HUES6 (cell line): ENCODE measurements at regions not wholly inside any gene's neighbourhood (a gene's known extent, or its start where the extent isn't known, plus 50 kb on each side); places are given as distances from the start of the nearest gene placed in this dataset.

ENCODE experiments used
- H3K27ac ChIP-seq: 2 replicates; pipeline ENCODE4 v1.7.0; 2013; ENCODE audit warnings: low read depth, mild to moderate bottlenecking, low read length, inconsistent platforms
- H3K27me3 ChIP-seq: 2 replicates; pipeline ENCODE4 v1.6.1; 2013; ENCODE audit warnings: low read length; ENCODE audit not compliant: control insufficient read depth, insufficient read depth
- H3K36me3 ChIP-seq: 2 replicates; pipeline ENCODE4 v1.6.1; 2013; ENCODE audit warnings: low read length; ENCODE audit not compliant: control insufficient read depth, insufficient read depth
- H3K4me1 ChIP-seq: 2 replicates; pipeline ENCODE4 v1.6.1; 2013; ENCODE audit warnings: low read length; ENCODE audit not compliant: control insufficient read depth, insufficient read depth
- H3K4me3 ChIP-seq: 2 replicates; pipeline ENCODE4 v1.5.1; 2013; ENCODE audit warnings: low read depth, low read length
- H3K9ac ChIP-seq: one replicate; pipeline ENCODE4 v1.6.1; 2013; ENCODE audit warnings: mild to moderate bottlenecking, low read length
- H3K9me3 ChIP-seq: 2 replicates; pipeline ENCODE4 v1.6.1; 2013; ENCODE audit warnings: low read depth, low read length; ENCODE audit not compliant: control insufficient read depth, insufficient read depth

DNA sequence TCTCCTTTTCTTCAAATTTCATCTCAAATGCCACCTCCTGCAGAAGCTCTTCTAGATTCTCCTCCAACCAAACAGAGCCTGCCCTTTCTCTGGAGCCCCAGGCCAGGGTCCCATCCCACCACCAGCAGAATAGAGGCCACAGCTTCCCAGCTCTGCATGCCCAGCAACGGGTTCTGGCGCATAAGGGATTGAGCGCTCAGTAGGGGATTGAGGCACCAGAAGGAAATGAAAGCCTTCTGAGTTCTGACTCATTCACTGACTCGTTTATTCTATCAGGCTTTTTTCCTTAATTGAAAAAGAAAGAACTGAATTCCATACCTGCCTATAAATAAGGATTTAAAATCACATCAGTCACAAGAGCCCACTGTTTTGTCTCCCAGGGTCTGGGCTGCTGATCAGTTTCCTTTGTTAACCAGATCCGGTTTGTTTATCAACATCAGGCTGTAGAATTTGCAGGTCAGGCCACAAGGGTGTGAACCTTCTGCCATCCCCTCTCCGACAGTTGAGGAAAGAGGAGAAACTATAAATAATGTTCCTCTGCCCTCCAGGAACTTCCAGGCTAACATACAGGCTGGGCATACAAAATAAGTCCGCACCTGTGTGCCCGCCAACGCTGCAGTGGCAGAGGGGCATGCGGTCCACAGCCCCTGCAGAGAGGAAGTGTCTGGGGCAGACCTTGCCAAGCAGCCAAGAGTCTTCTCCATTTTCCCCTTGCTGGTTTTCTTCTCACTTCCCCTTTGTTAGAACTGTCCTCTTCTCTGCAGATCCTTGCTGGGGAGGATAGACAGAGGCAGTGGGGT is 63.5 kb upstream of the PRDM11 start:
- H3K4me1 ChIP-seq = peaks cover 59% of the 10 kb centered on the region
- no peaks in the 10 kb centered on the region for H3K9me3 ChIP-seq
- H3K9ac ChIP-seq = no peak overlapping the region
- no peak overlapping the region; the same call in 1 of the 2 replicates for H3K27ac ChIP-seq
- no peaks in the 10 kb centered on the region for H3K36me3 ChIP-seq
- H3K4me3 ChIP-seq = no peak overlapping the region
- no peaks in the 10 kb centered on the region for H3K27me3 ChIP-seq

DNA sequence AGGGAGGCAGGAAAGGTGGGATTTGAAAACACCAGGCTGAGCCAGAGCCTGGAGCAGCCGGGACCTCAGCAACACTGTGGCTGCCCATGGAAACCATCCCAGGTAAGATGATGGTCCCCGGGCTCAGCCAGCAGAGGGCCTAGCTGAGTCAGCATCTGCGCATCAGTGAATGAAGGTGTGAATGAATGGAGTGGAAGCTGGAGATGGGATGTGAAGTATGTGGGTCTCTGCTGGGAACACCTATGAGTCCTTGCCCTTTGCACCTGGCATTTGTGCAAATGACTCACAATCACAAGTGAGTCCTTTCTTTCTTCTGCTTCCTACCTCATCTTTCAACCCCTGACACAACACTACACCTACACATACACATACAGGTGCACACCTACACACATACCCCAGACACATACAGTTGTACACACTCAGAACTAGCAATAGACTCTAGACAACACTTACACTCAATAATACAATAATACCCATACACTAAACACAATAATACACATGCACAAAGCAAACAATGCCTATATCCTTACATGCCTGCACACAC is 62.8 kb upstream of the PRDM11 start:
- no peak overlapping the region for H3K9ac ChIP-seq
- H3K4me1 ChIP-seq = peaks cover 63% of the 10 kb centered on the region
- no peaks in the 10 kb centered on the region for H3K36me3 ChIP-seq
- no peaks in the 10 kb centered on the region for H3K27me3 ChIP-seq
- H3K9me3 ChIP-seq = no peaks in the 10 kb centered on the region
- no peak overlapping the region; the same call in 1 of the 2 replicates for H3K27ac ChIP-seq
- H3K4me3 ChIP-seq = no peak overlapping the region

DNA sequence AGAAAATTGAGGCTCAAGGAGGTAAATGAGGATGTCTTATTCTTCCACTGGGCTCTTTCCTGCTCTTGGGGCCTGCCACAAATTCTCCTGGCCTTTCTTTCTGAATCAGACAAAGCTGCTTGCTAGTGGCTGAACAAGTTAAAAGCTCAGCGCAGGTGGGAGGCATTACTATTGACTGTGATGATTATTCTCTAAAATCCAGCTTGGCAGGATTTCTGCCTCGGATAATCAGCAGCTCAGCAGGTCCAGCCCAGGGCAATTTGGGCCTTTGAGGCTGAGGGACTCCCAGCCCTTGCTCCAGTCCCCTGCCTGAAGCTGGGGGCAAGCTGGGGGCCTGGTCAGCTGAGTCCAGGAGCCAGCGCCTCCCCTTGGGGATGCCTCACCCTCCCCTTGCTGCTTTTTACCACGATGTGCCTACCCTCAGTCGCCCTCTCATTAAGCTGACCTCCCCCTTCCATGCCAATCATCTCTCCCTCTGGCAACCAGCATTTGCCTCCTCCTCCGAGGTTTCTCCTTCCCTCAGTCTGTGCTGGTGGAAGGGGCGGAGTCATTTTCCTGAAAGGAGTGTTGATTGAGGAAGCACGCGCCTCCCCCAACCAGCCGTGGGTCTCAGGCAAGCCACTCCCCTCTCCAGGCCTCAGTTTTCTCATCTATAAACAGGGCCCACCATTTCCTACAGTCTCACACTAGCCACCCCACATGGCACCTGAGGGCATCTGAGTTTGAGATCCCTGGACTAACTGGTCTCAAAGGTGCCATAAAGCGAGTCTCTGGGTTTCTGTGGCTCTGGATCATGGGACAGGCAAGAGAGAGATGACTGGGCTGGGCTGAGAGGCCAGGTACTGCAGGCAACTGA is 60.6 kb upstream of the PRDM11 start:
- H3K9me3 ChIP-seq = no peaks in the 10 kb centered on the region
- H3K4me3 ChIP-seq = no peak overlapping the region
- H3K27ac ChIP-seq = no peak overlapping the region
- no peaks in the 10 kb centered on the region for H3K27me3 ChIP-seq
- H3K36me3 ChIP-seq = no peaks in the 10 kb centered on the region
- H3K4me1 ChIP-seq = peaks cover 57% of the 10 kb centered on the region
- no peak overlapping the region for H3K9ac ChIP-seq

DNA sequence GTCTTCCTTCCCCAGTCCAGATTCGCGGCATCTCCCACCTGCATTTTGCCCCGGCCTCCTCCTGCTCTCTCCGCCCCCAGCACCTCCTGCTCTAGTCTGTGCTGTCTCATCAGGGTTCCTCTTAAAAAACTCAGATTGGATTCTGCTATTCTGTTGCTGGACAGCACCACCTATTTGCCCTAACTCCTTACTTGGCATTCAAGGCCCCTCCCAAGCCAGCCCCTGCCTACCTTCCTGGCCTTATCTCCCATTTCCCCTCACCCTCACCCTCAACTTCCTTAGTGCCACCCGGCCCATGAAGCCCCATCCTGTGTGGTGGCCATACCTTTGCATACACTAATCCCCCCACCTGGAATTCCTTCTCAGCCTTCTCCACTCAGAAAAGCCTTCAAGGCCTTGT is 59.9 kb upstream of the PRDM11 start:
- Histone ChIP-seq H3K9me3 (no peaks in the 10 kb centered on the region), H3K27ac (no peak overlapping the region), H3K9ac (no peak overlapping the region), H3K4me1 (peaks cover 62% of the 10 kb centered on the region), H3K27me3 (no peaks in the 10 kb centered on the region), H3K36me3 (no peaks in the 10 kb centered on the region), H3K4me3 (no peak overlapping the region)

DNA sequence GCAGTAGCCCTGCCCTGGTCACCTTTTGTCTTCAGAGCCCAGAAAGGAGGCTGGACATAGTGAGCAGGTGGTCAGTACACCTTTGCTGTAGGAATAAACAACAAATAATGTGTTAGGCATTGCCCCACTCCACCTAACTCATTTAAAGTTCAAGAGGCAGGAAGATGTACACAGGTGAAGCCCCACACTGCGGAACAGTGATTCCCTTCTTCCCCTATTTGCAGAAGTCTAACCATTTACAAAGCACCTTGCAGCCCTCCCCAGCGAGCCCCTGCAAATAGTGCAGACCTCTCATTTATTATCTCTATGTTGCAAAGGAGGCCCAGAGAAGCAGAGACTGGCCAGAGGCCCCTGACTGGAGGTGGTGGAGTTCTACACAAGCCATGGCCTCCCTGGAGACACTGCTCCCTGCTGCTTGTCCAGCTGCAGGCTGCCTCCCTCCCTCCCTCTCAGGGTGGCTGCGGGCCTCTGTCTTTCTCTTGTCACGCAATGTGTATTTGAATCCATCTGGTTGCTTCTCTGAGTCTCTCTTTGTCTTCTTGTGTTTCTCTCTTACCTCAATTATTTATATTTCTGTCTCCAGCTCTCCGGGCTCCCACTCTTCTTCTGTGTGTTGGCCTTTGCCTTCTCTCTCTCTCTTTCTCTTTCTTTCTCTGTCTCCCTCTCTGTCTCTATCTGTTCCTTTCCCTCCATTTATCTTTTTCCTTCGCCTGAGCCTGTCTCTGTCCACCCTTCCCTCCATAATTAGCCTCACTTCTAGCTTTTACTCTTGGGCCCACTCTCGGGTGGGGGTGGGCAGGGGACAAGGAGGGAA is 59.1 kb upstream of the PRDM11 start:
- Histone ChIP-seq H3K4me1 (peaks cover 68% of the 10 kb centered on the region), H3K36me3 (no peaks in the 10 kb centered on the region), H3K27ac (no peak overlapping the region), H3K27me3 (no peaks in the 10 kb centered on the region), H3K4me3 (no peak overlapping the region), H3K9ac (no peak overlapping the region), H3K9me3 (no peaks in the 10 kb centered on the region)

DNA sequence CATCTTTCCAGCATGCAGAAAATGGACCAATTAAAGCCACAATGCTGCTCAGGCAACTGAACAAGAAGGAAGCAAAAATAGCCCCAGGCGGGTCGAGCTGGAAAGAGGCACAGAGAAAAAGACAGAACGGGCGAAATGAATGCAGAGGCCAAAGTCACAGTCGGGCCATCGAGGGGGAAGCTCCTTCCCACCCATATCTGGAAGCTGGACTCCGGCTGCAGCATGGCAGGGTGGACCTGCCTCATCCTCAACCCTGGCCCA is 58.6 kb upstream of the PRDM11 start:
- Histone ChIP-seq H3K4me1 (peaks cover 68% of the 10 kb centered on the region), H3K9me3 (no peaks in the 10 kb centered on the region), H3K27ac (no peak overlapping the region), H3K36me3 (no peaks in the 10 kb centered on the region), H3K4me3 (no peak overlapping the region), H3K27me3 (no peaks in the 10 kb centered on the region), H3K9ac (no peak overlapping the region)

DNA sequence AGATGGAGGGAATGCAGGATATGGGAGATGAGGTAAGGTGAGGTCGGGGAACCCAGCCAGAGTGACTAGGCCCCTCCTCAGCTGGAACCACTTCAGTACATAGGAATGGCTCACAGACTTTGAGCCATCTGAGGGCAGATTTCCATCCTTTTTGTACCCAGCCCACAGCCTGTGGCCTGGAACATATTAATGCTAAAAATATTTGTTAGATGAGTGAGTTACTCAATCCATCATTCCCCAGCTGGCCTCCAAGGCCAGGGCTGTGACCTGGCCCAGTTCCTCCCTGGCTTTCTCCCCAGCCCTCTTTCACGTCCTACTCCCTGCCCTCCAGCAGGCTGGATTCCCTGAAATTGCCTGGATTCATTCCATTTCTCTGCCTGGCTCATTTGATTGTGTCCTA is 57.2 kb upstream of the PRDM11 start:
- no peak overlapping the region for H3K27ac ChIP-seq
- no peaks in the 10 kb centered on the region for H3K36me3 ChIP-seq

DNA sequence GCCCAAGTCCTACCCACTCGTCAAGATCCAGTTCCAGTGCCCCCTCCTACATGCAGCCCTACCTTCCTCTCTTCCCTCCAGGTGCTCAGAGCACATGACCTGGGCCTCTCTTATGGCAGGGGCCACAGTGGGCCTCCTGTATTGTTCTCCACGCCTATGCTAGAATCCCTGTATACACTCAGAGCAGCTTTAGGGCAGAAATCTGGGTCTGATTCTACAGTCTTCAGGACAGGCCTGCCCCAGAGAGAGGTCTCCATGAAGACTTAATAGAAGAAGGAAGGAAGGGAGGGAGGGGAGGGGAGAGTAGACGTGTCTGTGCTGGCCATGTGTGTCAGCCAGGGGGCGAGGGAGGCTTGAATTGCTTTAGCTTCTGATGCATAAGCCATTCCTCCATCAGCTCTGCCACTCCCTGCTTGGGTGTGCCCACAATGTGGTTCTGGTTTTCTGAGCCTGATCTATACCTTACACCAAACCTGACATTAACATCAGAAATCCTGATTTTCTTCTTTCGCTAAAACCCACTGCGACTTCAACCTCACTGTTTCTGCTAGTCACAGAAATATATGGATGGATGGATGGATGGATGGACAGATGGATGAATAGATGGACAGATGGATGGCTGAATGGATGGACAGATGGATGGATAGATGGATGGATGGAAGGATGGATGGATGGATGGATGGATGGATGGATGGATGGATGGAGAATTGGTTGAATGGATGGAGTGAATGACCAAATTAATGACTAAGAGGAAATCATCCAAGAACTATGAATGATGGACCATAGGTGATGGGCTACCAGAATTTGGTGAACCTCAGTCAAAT is 56.6 kb upstream of the PRDM11 start:
- Histone ChIP-seq H3K4me1 (peaks cover 58% of the 10 kb centered on the region), H3K27me3 (0 out of 2 replicates have a peak, but pooled peaks cover 4% of the 10 kb centered on the region), H3K4me3 (no peak overlapping the region), H3K9ac (no peak overlapping the region), H3K27ac (no peak overlapping the region), H3K36me3 (no peaks in the 10 kb centered on the region), H3K9me3 (no peaks in the 10 kb centered on the region)

More for the DNA sequence above, 57.2 kb upstream of the PRDM11 start:
- H3K9me3 ChIP-seq = no peaks in the 10 kb centered on the region
- no peak overlapping the region for H3K9ac ChIP-seq
- peaks cover 58% of the 10 kb centered on the region for H3K4me1 ChIP-seq
- H3K27me3 ChIP-seq = no peaks in the 10 kb centered on the region
- H3K4me3 ChIP-seq = no peak overlapping the region

DNA sequence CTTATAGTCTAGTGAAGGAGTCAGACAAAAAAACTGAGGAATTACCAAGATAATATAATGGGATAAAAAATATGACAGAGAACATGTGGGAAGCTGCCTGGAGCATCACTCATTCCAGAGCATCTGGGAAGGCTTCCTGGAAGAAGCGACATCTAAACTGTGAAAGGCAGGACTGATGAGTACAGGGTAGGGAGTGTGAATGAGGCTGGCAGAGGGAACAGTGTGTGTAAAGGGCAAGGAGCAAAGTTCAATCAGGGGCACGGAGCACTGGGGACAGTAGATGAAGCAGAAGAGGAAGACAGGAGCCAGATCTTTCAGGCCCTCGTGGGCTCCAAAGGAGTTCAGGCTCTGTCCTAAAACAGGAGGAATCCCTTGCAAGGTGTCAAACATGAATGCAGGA is 55.8 kb upstream of the PRDM11 start:
- Histone ChIP-seq H3K27ac (no peak overlapping the region), H3K27me3 (0 out of 2 replicates have a peak, but pooled peaks cover 5% of the 10 kb centered on the region), H3K9ac (no peak overlapping the region), H3K4me1 (peaks cover 54% of the 10 kb centered on the region), H3K9me3 (no peaks in the 10 kb centered on the region), H3K4me3 (no peak overlapping the region), H3K36me3 (no peaks in the 10 kb centered on the region)
